ENCODE measurements at regions not wholly inside any gene's neighbourhood (a gene's known extent, or its start where the extent isn't known, plus 50 kb on each side); places are given as distances from the start of the nearest gene placed in this dataset.

DNA sequence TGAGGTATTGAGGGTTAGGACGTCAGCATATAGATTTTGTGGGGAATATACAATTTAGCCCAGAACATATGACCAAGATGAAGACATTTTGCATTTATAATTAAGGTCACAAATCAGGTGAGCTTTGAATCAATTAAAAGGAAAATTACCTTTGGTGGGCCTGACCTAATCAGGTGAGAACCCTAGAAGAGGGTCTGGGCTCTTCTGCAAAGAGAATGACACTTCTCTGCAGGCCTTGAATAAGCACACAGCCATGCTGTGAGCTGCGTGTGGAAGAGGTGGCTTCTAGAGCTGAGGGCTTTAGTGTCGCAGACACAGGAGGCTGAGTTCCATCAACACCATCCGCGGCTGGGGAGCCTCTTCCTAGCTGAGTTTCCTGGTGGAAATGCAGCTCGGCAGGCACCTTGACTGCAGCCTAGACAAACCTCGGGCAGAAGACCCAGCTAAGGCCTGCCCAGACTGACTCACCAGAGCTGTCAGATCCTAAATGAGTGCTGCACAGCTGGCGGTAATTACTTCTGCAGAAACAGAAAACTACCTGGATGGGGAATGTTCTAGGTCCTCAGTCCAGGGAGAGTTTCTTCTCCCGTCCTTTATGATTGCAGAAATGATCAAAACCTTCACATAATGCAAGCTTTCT, 287.5 kb upstream of the IRX1 start:
- H3K4me1 ChIP-seq (ENCODE audit: insufficient read depth) = no peaks in the 10 kb centered on the region
- no peaks in the 10 kb centered on the region for H3F3A ChIP-seq (replicated peaks; ENCODE audit: low read depth)
- no peak overlapping the region for H3K27ac ChIP-seq (ENCODE audit: low read depth)
- no peak overlapping the region for H2AFZ ChIP-seq
- Mint-ChIP-seq H3K4me3 (no peak overlapping the region), H3K9me3 (peaks cover 8% of the 10 kb centered on the region; the same call in 2 of the 3 replicates), H3K4me1 (peaks cover 3% of the 10 kb centered on the region; the same call in 1 of the 3 replicates), H3K27ac (no peak overlapping the region), H3K36me3 (ENCODE audit: low read depth) (no peaks in the 10 kb centered on the region; the same call in 2 of the 3 replicates), H3K27me3 (ENCODE audit: insufficient read depth, low read depth, poor library complexity) (peaks cover 7% of the 10 kb centered on the region)
- H3K27me3 ChIP-seq (ENCODE audit: insufficient read depth) = no peaks in the 10 kb centered on the region
- no peaks in the 10 kb centered on the region for H3K36me3 ChIP-seq (ENCODE audit: insufficient read depth)
- ATAC-seq (no peak), DNase-seq (ENCODE audit: low spot score) (no peak)
- no peaks in the 10 kb centered on the region for H3K79me2 ChIP-seq (replicated peaks; ENCODE audit: insufficient read depth)
- no peaks in the 10 kb centered on the region for H3K9me2 ChIP-seq (ENCODE audit: insufficient read depth)
- no peak overlapping the region for H3K4me3 ChIP-seq
- TF ChIP-seq JUNB (IDR thresholded peaks at IDR 0.05; ENCODE audit: unreplicated experiment) = no peak
- no peak for TF ChIP-seq POLR2AphosphoS5 (IDR thresholded peaks at IDR 0.05; ENCODE audit: low read depth)
- TF ChIP-seq, protein P1, sequence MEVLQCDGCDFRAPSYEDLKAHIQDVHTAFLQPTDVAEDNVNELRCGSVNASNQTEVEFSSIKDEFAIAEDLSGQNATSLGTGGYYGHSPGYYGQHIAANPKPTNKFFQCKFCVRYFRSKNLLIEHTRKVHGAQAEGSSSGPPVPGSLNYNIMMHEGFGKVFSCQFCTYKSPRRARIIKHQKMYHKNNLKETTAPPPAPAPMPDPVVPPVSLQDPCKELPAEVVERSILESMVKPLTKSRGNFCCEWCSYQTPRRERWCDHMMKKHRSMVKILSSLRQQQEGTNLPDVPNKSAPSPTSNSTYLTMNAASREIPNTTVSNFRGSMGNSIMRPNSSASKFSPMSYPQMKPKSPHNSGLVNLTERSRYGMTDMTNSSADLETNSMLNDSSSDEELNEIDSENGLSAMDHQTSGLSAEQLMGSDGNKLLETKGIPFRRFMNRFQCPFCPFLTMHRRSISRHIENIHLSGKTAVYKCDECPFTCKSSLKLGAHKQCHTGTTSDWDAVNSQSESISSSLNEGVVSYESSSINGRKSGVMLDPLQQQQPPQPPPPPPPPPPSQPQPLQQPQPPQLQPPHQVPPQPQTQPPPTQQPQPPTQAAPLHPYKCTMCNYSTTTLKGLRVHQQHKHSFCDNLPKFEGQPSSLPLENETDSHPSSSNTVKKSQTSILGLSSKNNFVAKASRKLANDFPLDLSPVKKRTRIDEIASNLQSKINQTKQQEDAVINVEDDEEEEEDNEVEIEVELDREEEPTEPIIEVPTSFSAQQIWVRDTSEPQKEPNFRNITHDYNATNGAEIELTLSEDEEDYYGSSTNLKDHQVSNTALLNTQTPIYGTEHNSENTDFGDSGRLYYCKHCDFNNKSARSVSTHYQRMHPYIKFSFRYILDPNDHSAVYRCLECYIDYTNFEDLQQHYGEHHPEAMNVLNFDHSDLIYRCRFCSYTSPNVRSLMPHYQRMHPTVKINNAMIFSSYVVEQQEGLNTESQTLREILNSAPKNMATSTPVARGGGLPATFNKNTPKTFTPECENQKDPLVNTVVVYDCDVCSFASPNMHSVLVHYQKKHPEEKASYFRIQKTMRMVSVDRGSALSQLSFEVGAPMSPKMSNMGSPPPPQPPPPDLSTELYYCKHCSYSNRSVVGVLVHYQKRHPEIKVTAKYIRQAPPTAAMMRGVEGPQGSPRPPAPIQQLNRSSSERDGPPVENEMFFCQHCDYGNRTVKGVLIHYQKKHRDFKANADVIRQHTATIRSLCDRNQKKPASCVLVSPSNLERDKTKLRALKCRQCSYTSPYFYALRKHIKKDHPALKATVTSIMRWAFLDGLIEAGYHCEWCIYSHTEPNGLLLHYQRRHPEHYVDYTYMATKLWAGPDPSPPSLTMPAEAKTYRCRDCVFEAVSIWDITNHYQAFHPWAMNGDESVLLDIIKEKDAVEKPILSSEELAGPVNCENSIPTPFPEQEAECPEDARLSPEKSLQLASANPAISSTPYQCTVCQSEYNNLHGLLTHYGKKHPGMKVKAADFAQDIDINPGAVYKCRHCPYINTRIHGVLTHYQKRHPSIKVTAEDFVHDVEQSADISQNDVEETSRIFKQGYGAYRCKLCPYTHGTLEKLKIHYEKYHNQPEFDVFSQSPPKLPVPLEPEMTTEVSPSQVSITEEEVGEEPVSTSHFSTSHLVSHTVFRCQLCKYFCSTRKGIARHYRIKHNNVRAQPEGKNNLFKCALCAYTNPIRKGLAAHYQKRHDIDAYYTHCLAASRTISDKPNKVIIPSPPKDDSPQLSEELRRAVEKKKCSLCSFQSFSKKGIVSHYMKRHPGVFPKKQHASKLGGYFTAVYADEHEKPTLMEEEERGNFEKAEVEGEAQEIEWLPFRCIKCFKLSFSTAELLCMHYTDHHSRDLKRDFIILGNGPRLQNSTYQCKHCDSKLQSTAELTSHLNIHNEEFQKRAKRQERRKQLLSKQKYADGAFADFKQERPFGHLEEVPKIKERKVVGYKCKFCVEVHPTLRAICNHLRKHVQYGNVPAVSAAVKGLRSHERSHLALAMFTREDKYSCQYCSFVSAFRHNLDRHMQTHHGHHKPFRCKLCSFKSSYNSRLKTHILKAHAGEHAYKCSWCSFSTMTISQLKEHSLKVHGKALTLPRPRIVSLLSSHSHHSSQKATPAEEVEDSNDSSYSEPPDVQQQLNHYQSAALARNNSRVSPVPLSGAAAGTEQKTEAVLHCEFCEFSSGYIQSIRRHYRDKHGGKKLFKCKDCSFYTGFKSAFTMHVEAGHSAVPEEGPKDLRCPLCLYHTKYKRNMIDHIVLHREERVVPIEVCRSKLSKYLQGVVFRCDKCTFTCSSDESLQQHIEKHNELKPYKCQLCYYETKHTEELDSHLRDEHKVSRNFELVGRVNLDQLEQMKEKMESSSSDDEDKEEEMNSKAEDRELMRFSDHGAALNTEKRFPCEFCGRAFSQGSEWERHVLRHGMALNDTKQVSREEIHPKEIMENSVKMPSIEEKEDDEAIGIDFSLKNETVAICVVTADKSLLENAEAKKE (CRISPR knock-in tag; IDR thresholded peaks at IDR 0.05) = no peak
- TF ChIP-seq CREB1 (CRISPR knock-in tag; IDR thresholded peaks at IDR 0.05; ENCODE audit: low read depth) = no peak
- no peak for TF ChIP-seq EZH2phosphoT487 (IDR thresholded peaks at IDR 0.05; ENCODE audit: unreplicated experiment)
- TF ChIP-seq, protein P2, sequence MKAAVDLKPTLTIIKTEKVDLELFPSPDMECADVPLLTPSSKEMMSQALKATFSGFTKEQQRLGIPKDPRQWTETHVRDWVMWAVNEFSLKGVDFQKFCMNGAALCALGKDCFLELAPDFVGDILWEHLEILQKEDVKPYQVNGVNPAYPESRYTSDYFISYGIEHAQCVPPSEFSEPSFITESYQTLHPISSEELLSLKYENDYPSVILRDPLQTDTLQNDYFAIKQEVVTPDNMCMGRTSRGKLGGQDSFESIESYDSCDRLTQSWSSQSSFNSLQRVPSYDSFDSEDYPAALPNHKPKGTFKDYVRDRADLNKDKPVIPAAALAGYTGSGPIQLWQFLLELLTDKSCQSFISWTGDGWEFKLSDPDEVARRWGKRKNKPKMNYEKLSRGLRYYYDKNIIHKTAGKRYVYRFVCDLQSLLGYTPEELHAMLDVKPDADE (IDR thresholded peaks at IDR 0.05) = no peak
- no peak for TF ChIP-seq ZNF331 (CRISPR knock-in tag; IDR thresholded peaks at IDR 0.05; ENCODE audit: low read depth)
- TF ChIP-seq, protein P3, sequence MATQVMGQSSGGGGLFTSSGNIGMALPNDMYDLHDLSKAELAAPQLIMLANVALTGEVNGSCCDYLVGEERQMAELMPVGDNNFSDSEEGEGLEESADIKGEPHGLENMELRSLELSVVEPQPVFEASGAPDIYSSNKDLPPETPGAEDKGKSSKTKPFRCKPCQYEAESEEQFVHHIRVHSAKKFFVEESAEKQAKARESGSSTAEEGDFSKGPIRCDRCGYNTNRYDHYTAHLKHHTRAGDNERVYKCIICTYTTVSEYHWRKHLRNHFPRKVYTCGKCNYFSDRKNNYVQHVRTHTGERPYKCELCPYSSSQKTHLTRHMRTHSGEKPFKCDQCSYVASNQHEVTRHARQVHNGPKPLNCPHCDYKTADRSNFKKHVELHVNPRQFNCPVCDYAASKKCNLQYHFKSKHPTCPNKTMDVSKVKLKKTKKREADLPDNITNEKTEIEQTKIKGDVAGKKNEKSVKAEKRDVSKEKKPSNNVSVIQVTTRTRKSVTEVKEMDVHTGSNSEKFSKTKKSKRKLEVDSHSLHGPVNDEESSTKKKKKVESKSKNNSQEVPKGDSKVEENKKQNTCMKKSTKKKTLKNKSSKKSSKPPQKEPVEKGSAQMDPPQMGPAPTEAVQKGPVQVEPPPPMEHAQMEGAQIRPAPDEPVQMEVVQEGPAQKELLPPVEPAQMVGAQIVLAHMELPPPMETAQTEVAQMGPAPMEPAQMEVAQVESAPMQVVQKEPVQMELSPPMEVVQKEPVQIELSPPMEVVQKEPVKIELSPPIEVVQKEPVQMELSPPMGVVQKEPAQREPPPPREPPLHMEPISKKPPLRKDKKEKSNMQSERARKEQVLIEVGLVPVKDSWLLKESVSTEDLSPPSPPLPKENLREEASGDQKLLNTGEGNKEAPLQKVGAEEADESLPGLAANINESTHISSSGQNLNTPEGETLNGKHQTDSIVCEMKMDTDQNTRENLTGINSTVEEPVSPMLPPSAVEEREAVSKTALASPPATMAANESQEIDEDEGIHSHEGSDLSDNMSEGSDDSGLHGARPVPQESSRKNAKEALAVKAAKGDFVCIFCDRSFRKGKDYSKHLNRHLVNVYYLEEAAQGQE (IDR thresholded peaks at IDR 0.05; ENCODE audit: unreplicated experiment) = no peak
- TF ChIP-seq, protein P4, sequence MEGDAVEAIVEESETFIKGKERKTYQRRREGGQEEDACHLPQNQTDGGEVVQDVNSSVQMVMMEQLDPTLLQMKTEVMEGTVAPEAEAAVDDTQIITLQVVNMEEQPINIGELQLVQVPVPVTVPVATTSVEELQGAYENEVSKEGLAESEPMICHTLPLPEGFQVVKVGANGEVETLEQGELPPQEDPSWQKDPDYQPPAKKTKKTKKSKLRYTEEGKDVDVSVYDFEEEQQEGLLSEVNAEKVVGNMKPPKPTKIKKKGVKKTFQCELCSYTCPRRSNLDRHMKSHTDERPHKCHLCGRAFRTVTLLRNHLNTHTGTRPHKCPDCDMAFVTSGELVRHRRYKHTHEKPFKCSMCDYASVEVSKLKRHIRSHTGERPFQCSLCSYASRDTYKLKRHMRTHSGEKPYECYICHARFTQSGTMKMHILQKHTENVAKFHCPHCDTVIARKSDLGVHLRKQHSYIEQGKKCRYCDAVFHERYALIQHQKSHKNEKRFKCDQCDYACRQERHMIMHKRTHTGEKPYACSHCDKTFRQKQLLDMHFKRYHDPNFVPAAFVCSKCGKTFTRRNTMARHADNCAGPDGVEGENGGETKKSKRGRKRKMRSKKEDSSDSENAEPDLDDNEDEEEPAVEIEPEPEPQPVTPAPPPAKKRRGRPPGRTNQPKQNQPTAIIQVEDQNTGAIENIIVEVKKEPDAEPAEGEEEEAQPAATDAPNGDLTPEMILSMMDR (conservative IDR thresholded peaks at IDR 0.05; ENCODE audit: low read depth in 2 of 2) = no peak
- TF ChIP-seq EZH2 (IDR thresholded peaks at IDR 0.05; ENCODE audit: low read depth, unreplicated experiment) = no peak
- no peak for TF ChIP-seq STAT1 (IDR thresholded peaks at IDR 0.05; ENCODE audit: unreplicated experiment)
- H4K20me1 ChIP-seq (replicated peaks; ENCODE audit: insufficient read depth) = no peaks in the 10 kb centered on the region
- H3K4me2 ChIP-seq = no peak overlapping the region
